ENCODE measurements at regions not wholly inside any gene's neighbourhood (a gene's known extent, or its start where the extent isn't known, plus 50 kb on each side); places are given as distances from the start of the nearest gene placed in this dataset.

DNA sequence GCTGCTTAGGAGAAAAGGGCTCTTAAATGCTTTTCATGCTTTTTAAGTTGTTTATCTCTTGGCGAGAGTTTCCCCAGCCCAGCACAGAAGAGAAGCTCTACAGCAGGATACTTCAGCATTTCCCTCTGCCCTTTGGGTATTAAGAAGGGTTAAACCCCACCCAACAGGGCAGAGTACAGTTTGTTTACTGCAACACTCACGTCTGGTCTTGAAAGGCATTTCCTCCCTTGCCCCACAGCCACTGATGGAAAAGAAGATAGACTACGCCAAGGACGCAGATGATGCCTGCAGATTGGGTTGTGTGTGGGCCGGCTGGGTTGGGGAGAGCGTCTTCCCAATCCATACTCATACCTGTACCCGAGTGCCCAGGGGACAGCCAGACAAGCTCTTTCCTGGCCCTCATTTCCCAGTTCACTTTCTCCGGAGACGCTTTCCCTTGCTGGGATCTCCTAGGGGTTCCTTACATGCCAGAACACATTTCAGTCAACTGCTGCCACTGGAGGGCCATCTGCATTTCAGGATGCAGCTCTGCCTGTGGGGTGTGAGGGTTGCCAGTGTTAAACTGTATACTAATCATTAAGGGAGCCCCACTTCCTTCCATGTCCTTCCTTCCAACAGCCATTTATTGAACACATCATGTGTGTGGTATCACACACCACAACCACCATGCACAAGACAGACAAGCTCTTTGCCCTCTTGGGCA, 96.5 kb upstream of the DHX15 start:
- no peaks in the 10 kb centered on the region for H3K36me3 Mint-ChIP-seq
- no peak for DNase-seq
- H3K27me3 Mint-ChIP-seq: peaks cover 12% of the 10 kb centered on the region
- H3K4me1 Mint-ChIP-seq: no peaks in the 10 kb centered on the region
- no peak overlapping the region for H3K4me3 Mint-ChIP-seq
- peaks cover under 1% of the 10 kb centered on the region for H3K9me3 Mint-ChIP-seq
- H3K27ac Mint-ChIP-seq: no peak overlapping the region

DNA sequence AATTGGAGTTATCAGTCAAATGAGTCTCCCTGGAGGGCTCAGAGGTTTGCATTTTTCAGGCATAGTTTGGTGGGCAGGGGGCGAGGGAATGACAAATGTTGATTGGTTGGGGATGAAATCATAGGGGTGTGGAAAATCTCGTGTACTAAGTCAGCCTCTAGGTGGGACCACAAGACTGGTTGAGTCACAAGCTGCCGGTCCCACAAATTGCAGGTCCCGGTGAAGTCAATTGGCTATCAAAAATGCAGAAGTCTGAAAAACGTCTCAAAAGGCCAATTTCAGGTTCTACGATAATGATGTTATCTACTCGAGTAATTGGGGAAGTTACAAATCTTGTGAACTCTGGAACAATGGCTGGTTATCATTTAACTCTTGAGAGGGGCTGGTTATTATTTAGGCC, 98.8 kb upstream of the DHX15 start:
- no peaks in the 10 kb centered on the region for H3K36me3 Mint-ChIP-seq
- H3K9me3 Mint-ChIP-seq: no peaks in the 10 kb centered on the region
- no peaks in the 10 kb centered on the region for H3K4me1 Mint-ChIP-seq
- no peak overlapping the region for H3K4me3 Mint-ChIP-seq
- no peak for DNase-seq
- H3K27me3 Mint-ChIP-seq: peaks cover 12% of the 10 kb centered on the region
- no peak overlapping the region for H3K27ac Mint-ChIP-seq

DNA sequence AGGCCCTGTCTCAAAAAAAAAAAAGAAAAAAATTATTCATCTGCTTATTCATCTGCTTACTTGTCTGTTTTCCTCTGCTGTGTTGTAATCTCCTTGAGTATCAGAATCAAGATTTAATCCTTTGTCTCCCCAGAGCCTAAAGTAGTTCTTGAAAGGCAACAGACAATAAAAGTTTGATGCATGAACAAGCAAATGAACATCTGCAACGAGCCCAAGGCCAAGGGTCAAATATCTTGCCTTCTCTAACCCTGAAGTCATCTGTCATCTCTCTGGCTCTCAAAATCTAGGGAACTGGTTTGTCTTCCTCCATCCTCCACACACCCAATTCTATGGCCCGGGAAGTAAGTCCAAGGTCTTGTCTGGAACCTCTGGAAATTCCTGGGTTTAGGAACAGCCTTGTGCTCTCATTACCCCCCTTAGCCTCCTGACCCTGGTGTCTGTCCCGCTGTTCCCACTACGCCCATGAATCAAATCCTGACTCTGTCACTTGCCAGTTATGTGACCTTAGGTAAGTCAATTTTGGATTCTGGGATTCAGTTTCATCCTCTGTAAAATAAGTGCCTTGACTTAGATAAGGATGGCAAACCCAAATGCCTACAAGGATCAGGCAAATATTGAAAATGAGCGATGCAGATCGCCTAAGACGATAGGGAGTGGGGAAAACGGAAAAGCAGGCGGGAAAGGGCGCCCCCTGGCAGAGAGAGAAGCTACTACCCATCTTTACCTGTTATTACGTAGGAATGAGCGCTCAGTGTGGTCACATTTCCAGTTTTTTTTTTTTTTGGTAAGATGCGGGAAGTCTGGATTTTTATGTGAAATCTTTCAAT, 102.7 kb upstream of the DHX15 start:
- Mint-ChIP-seq H3K27me3 (peaks cover 8% of the 10 kb centered on the region), H3K36me3 (no peaks in the 10 kb centered on the region), H3K4me1 (no peaks in the 10 kb centered on the region), H3K27ac (no peak overlapping the region), H3K4me3 (no peak overlapping the region), H3K9me3 (no peaks in the 10 kb centered on the region)
- DNase-seq: peak; percentile 6

DNA sequence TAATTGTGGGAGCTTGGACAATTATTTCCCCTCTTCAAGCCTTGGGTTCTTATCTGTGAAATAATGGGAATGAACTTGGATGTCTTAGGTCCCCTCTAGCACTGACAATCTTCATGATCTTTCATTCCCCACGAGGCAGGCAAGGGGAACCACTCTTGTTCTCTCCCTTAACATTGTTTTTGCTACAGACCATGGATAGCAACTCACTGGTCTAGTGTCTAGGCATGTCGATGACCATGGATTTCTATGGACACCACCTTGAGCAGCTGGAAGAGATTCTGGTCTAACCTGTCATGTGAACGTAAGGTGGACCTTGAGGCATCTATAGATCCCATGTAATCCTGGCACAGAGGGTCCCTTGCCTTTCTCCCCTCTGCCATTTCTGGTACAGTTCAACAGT, 104.1 kb upstream of the DHX15 start:
- H3K4me1 Mint-ChIP-seq: no peaks in the 10 kb centered on the region
- H3K27ac Mint-ChIP-seq: no peak overlapping the region
- H3K27me3 Mint-ChIP-seq: peaks cover 5% of the 10 kb centered on the region
- H3K4me3 Mint-ChIP-seq: no peak overlapping the region
- DNase-seq: no peak
- H3K36me3 Mint-ChIP-seq: no peaks in the 10 kb centered on the region
- peaks cover 2% of the 10 kb centered on the region for H3K9me3 Mint-ChIP-seq

DNA sequence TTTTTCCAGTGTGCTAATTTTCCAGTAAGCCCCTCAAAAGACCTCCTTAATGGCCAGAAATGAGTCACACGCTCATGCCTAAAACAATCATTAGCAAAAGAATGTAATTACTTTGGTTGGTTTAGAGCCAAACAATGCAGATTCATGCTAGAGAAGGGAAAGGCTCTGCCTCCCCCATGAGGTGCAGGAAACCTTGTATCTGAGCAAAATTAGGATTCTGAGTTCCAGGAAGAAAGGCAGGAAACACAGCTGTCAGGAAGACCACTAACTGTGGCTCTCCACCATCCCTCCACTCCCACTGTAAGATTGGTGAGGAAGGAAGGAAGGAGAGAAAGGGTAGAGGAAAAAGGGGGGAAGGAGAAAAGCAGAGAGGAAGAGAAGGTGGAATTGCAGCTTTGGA, 104.9 kb upstream of the DHX15 start:
- Mint-ChIP-seq H3K4me3 (no peak overlapping the region), H3K4me1 (no peaks in the 10 kb centered on the region), H3K36me3 (no peaks in the 10 kb centered on the region), H3K27me3 (peaks cover 5% of the 10 kb centered on the region), H3K27ac (no peak overlapping the region), H3K9me3 (peaks cover 2% of the 10 kb centered on the region)
- DNase-seq: no peak

DNA sequence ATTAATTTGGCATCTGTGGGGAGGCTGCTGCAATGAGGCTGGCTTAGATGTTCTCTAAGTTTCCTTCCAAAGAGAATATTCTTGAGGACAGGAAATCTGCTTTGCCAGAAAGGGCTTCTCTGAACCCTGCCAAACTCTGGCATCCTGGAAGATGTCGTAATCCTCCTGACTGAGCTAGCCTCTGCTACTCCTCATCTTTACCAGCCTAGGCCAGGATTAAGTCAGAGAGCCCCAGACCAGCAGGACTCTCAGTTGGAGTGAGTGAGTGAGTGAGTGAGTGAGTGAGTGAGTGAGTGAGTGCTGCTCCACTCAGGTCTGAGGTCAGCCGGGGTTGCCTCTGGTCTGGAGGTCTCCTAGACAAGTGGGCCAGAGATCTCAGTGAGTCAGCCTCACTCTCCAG, 104.9 kb upstream of the SOD3 start:
- Mint-ChIP-seq H3K27ac (no peak overlapping the region), H3K4me1 (no peaks in the 10 kb centered on the region), H3K4me3 (no peak overlapping the region), H3K9me3 (peaks cover 2% of the 10 kb centered on the region), H3K27me3 (peaks cover 5% of the 10 kb centered on the region), H3K36me3 (no peaks in the 10 kb centered on the region)
- no peak for DNase-seq

DNA sequence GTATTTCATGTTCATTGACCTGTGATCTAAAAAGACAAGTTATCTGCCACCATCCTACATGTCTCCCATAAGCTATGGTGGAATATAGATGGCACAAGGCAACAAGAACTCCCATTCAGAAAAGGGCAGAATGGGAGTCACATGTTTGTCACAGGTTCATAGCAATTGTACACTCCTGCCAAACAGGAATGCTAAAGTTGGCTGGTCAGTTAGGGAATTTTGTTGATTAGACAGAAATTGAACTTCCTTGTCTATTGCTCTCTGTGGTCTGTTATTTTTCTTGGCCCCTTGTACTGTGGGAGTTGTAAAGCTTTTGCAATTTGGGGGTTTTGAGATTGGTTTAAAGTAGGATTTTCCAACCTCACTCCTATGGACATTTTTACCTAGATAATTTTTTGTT, 101.7 kb upstream of the SOD3 start:
- Mint-ChIP-seq H3K36me3 (no peaks in the 10 kb centered on the region), H3K27ac (no peak overlapping the region), H3K9me3 (peaks cover 2% of the 10 kb centered on the region), H3K27me3 (peaks cover 8% of the 10 kb centered on the region), H3K4me1 (no peaks in the 10 kb centered on the region), H3K4me3 (no peak overlapping the region)
- no peak for DNase-seq

DNA sequence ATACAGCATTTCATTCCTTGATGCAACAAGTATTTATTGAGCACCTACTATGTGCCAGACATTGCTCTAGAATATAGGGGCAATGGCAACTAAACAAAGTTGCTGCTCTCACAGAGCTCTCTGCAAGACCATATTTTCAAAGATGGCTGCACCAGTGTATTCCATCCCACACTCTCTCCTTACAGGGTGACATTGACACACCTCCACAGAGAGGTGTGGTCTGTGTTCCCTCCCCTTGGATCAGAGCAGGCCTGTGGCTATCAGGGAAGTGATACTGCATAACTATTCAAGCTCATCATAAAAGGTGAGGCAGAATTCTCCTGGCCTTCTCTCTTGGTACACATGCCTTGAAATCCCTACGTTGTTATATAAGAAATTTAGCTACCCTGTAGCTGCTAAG, 95.3 kb upstream of the SOD3 start:
- Mint-ChIP-seq H3K9me3 (no peaks in the 10 kb centered on the region), H3K27me3 (peaks cover 18% of the 10 kb centered on the region), H3K27ac (no peak overlapping the region), H3K36me3 (no peaks in the 10 kb centered on the region), H3K4me3 (no peak overlapping the region), H3K4me1 (no peaks in the 10 kb centered on the region)
- no peak for DNase-seq

DNA sequence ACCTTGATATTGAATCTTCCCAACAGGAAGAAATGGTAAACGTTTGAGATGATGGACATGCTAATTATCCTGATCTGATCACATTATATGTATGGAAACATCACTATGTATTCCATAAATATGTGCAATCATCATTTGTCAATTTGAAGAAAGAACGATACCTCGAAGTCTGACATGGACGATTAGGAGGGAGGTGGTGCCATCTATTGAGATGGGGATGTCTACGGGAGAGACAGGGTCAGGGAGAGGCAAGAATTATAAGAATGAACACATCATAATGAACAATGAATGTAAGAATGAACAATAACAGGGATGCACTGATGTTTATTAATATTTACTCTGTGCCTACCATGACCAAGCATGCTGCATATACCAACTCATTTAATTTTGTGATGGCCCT, 93.7 kb upstream of the SOD3 start:
- no peak for DNase-seq
- no peaks in the 10 kb centered on the region for H3K4me1 Mint-ChIP-seq
- no peak overlapping the region for H3K27ac Mint-ChIP-seq
- H3K4me3 Mint-ChIP-seq: no peak overlapping the region
- H3K27me3 Mint-ChIP-seq: peaks cover 18% of the 10 kb centered on the region
- no peaks in the 10 kb centered on the region for H3K9me3 Mint-ChIP-seq
- H3K36me3 Mint-ChIP-seq: no peaks in the 10 kb centered on the region

DNA sequence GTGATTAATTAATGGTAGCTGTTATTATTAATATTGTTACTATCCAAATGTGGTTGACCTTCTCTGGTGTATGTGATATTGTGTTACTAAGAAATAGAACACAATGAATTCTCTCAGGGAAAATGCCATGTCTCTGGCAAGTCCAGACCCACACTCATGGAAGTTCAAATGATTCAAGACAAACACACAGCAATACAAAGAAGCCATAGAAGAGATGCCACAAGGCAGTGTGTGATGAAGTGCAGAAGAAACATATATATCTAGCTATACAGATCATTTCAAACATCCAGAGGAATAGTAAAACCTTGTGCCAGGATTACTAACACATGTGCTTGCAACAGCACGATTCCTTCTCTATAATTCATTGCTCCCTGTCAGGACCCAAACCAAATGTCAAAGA, 93.1 kb upstream of the SOD3 start:
- no peak for DNase-seq
- Mint-ChIP-seq H3K4me3 (no peak overlapping the region), H3K4me1 (no peaks in the 10 kb centered on the region), H3K27ac (no peak overlapping the region), H3K27me3 (peaks cover 15% of the 10 kb centered on the region), H3K36me3 (no peaks in the 10 kb centered on the region), H3K9me3 (peaks cover 2% of the 10 kb centered on the region)

DNA sequence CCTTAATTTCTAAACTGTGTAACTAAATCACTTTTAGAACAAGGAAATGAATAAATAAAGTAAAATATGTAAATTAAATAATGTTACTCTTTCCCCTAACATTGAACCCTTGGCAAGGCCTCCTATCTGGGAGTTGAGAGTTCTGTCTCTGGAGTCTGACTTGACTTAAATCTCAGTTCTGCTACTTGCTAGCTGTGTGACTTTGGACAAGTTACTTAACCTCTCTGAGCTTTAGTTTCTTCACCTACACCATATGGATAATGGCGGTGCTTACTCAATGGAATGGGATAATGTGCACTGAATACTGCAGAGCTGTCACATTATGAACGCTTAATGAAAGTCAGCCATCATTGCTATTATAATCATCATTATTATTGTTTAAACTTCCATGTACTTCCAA, 92.1 kb upstream of the SOD3 start:
- peaks cover 5% of the 10 kb centered on the region for H3K9me3 Mint-ChIP-seq
- H3K27me3 Mint-ChIP-seq: peaks cover 14% of the 10 kb centered on the region
- no peak for DNase-seq
- H3K27ac Mint-ChIP-seq: no peak overlapping the region
- H3K36me3 Mint-ChIP-seq: no peaks in the 10 kb centered on the region
- no peak overlapping the region for H3K4me3 Mint-ChIP-seq
- no peaks in the 10 kb centered on the region for H3K4me1 Mint-ChIP-seq

DNA sequence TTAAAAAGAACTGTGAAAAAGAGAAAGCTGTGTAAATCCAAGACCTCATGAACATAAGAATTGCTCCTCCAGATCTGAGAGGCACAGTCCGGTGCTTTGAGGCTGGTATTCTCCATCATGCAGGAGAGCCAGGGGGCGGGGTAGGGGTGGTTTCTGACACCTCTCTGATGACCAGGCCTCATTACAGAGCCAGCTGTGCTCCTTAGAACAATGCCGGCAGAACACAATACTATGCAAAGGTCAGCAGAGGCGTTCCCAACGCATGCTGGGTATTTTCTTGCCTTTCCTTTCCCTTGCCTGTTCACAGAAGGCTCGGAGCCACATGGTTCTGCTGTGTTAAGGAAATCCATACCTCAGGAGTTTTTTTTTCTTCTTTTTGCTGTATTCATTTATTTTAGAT, 91.2 kb upstream of the SOD3 start:
- peaks cover 19% of the 10 kb centered on the region for H3K27me3 Mint-ChIP-seq
- no peak overlapping the region for H3K27ac Mint-ChIP-seq
- no peak overlapping the region for H3K4me3 Mint-ChIP-seq
- peaks cover 9% of the 10 kb centered on the region for H3K9me3 Mint-ChIP-seq
- no peaks in the 10 kb centered on the region for H3K4me1 Mint-ChIP-seq
- DNase-seq: no peak
- no peaks in the 10 kb centered on the region for H3K36me3 Mint-ChIP-seq

DNA sequence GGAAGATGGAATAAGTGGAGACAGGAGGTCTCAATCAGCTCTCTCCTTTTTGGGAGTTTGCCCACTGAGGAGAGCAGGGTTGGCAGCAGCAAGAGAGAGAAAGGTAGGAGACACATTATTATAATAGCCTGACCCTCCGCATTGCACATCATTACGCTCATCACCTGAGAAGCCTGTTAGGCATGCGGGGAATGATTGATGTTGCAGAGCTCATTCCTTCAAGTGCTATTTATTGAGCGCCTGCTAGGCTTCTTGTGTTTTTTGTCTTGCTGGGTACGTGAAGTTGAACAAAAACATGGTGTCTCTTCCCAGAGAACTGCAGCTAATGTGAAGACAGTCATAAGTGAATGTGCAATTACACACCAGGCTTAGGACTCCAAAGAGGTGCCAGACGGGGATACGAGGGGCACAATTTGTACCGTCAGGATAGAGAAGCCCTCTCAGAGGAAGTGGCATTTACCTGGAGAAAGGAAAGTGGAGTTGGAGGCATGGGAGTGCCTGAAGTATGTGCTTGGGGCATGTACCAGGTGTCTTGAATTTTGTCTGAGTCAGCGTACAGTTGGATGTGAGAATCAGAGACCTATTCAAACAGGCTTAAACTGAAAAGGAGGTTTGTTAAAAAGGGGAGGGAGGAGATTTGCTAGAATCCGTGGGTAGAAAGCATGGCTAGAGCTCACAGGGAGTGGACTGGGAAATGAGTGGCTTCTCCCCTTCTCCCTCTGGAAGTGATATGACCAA, 90.2 kb upstream of the SOD3 start:
- no peak overlapping the region for H3K27ac Mint-ChIP-seq
- no peak for DNase-seq
- no peak overlapping the region for H3K4me3 Mint-ChIP-seq
- no peaks in the 10 kb centered on the region for H3K4me1 Mint-ChIP-seq
- H3K36me3 Mint-ChIP-seq: no peaks in the 10 kb centered on the region
- H3K27me3 Mint-ChIP-seq: peaks cover 18% of the 10 kb centered on the region
- peaks cover 13% of the 10 kb centered on the region for H3K9me3 Mint-ChIP-seq

DNA sequence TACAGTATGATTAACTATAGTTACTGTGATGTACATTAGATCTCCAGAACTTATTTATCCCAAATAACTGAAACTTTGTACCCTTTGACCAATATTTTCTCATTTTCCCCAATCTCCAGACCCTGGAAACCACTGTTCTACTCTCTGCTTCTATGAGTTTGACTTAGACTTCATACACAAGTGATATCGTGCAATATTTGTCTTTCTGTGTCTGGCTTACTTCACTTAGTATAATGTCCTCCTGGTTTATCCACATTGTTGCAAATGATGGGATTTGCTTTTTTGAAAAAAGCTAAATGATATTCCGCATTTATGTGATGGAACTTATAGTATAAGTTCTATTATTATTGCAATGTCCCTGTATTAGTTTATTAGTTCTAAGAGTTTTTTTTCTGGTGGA, 81.8 kb upstream of the SOD3 start:
- Mint-ChIP-seq H3K36me3 (no peaks in the 10 kb centered on the region), H3K4me1 (no peaks in the 10 kb centered on the region), H3K27ac (no peak overlapping the region), H3K27me3 (peaks cover 7% of the 10 kb centered on the region), H3K4me3 (no peak overlapping the region), H3K9me3 (peaks cover 26% of the 10 kb centered on the region)
- DNase-seq: no peak

DNA sequence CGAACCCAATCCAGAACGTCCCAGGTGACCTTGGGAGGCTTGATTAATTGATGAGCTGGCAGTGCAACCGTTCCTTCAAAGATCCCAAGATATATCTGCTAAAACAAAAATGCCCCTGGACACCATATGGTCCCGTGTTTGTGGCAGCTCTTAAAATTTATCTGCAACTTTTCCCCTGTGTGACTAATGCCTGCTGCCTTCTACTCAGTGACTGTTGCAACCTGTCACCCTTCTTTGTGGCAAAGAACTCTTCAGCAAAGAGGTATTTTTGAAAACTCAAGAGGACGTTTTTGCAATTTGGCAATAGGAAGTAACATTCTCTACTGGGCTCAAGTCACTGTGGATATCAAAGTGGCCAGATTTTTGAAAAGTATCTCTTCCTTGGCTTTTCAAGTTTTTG, 75.8 kb upstream of the SOD3 start:
- H3K4me1 Mint-ChIP-seq: no peaks in the 10 kb centered on the region
- no peaks in the 10 kb centered on the region for H3K27me3 Mint-ChIP-seq
- no peak overlapping the region for H3K27ac Mint-ChIP-seq
- no peaks in the 10 kb centered on the region for H3K36me3 Mint-ChIP-seq
- no peak for DNase-seq
- no peak overlapping the region for H3K4me3 Mint-ChIP-seq
- H3K9me3 Mint-ChIP-seq: peaks cover 11% of the 10 kb centered on the region
